ENCODE measurements at regions not wholly inside any gene's neighbourhood (a gene's known extent, or its start where the extent isn't known, plus 50 kb on each side); places are given as distances from the start of the nearest gene placed in this dataset.
"Not testable (repeated sequence)": the region's sequence is repeated elsewhere in the genome, so short reads cannot be mapped to it uniquely, and the experiment has no call there.

DNA sequence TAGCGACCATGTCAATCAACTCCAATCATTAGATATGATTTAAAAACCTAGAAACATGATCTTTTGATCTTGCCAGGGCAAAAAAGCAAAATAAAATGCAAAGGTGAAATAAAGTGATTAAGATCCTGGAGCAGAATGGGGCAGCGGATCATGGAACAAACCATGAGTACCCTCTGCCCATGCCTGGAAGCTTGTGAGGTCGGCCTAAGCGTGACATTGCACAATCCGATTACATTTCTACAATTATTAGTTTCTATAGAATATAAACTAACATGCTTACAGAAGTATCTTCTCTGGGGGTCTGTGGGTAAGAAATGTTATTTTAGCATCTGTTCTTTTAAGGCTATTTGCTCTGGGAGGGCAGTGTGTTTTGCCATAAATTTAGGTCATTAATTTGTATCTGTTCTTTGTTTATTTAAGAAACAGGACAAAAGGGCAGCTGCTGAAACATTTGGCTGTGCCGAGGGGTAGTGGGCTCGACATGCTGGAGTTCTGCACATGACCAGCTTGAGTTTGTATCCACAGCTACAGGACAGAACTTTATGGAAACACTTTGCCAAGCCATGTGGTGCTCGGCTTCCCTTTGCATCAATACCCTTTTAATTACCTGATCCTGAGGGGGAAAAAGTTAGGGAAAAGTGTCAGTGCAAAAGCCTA is 55.9 kb downstream of the ZBTB18 start:
- DNase-seq (ENCODE audit: low read depth in 2 of 2), result no peak

DNA sequence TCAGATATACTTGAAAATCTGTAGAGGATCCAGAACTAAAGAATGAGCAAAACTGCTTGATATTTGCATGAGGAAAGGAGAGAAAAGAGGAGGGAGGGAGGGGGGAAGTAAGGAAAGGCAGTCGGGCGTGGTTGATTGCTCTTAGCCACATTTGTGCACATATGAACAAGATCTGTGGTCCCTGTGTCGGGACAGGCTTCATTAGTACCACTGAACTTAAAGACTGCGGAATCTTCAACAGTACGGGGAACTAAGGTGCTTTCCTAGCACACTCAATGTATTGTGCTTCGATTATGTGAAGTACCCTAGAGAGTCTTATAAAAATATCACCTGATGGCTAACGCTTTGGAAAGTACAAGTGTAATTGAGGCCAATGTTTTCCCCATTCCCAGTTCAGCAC is 59.9 kb downstream of the ZBTB18 start:
- DNase-seq (ENCODE audit: low read depth in 2 of 2), result no peak

DNA sequence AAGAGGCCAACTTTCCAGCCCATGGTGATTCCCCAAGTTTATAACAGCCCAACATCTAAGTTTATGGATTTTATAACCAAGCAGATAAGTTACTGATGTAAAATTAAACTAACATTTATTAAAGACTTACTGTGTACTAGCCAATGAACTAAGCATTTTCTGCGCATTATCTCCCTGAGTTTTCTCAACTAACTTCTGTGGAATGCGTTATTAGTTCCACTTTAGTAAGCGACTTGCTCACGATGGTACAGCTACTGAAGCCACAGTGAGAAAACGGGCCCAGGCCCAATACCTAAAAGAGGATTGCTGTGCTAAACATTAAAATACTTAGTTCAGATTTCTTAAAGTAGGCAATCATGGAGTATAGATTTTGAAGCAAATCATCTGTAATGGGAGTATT is 61.0 kb downstream of the ZBTB18 start:
- no peak for DNase-seq (ENCODE audit: low read depth in 2 of 2)

DNA sequence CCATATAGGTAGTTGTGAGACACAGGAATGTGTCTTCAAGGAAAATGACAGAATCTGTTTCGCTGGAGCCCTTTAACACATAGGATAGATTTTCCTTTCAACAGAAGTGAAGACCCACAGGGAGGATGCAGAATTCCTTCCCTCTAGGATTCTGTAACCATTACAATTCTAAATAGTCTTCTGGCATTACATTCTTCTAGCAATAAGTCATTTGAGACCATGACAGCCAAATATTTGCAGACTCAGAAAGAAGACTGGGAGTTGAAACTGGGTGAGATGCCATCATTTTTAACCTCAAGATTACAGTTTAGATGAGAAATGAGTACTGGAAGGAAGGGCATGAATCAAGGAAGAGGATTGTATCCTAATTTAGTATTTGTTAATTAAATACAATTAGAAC is 61.6 kb downstream of the ZBTB18 start:
- no peak for DNase-seq (ENCODE audit: low read depth in 2 of 2)

DNA sequence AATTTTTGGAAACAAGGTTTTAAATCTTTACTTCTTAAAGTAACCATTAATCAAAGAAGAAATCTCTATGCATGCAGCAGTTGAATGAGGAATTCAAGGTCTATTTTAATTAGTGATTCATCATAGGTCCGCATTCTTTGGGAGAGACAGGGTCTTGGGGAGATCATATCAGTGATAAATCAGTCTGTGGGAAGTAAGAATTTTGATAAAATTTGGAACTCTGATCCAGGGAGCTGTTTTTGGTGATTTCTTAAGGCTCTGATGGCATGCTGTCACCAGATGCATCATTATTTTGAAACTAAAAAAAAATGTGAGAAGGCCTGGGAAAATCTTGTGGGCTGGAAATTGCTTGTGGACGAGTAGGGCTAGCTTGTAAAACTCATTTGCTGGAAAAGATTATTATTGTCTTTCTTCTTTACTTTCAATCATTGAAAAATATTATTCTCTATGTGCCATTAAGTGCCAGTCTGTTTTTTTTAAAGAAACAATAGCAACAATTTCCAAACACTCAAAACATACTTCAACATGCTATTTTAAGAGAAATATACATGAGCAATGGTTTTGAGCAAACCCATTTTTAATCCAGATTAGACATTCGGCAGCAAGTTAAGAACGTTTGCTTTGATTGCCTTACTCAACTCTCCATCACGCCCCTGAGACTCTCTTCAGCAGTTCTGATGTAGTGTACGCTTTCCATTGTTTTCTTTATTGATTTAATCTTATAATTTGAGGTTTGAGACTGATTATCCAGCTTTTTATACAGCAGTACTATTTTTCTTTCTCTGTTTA is 62.6 kb downstream of the ZBTB18 start:
- no peak for DNase-seq (ENCODE audit: low read depth in 2 of 2)

DNA sequence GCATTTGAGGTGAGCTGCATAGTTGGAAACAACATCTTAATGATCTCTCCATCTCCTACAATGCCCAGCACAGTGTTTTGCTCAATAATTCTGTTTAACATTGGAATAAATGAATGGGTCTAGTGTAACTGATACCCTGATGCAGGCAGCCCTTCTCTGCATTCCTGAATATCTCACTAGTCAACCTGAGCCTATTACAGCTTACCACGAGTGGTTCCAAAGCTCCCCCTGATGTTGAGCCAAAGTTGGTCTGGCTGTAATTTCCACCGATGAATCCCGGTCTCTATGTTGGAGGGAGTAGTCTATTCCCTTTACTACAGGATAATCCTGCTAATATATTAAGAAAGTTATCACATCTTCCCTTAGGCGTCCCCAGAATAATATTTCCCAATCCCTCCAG is 63.8 kb downstream of the ZBTB18 start:
- DNase-seq (ENCODE audit: low read depth in 2 of 2), result no peak

DNA sequence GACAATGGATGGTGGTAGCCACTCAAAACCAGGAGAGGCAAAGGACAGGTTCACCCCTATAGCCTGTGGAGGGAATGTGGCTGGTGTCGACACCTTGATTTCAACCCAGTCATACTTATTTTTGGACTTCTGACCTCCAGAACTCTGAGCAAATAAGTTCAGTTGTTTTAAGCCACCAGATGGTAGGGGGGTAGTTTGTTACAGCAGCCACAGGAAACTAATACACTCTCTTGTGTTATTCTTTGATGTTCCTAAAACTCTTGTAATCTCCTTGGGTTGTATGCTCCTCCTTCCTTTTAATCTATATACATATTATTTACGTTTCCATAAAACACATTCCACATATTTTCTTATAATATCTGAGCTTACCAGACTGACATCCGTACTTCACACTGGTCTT is 65.9 kb downstream of the ZBTB18 start:
- DNase-seq (ENCODE audit: low read depth in 2 of 2), result no peak

DNA sequence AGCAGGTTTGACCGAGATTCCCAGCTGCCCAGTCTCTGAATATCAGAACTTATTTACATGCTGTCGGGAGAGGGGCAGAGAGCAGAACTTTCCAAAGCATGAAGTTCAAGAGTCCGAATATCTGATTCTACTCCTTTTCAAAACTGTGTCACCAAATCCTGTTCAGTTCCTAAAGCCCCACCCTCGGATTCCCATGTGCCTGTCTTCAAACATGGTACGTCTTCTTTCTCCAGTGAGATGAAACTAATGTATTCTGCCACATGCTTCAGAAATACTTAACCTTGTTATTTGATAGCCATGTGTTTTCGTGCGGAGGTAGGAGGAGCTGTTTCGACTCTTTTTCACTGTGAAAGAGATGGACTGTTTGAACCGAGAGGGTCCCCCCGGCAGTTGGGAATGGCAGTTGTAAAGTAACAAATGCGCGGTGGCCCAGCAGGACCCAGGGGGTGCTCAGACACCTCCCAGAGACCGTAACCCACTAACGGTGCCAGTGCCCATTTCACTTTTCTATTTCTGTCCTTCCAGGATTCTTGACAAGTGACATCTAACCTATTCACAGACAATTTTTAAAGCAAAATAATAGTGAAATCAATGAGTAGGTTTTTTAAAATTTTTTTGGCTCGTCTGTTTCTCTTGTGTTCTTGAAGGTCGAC is 67.2 kb downstream of the ZBTB18 start:
- DNase-seq (ENCODE audit: low read depth in 2 of 2), result no peak

DNA sequence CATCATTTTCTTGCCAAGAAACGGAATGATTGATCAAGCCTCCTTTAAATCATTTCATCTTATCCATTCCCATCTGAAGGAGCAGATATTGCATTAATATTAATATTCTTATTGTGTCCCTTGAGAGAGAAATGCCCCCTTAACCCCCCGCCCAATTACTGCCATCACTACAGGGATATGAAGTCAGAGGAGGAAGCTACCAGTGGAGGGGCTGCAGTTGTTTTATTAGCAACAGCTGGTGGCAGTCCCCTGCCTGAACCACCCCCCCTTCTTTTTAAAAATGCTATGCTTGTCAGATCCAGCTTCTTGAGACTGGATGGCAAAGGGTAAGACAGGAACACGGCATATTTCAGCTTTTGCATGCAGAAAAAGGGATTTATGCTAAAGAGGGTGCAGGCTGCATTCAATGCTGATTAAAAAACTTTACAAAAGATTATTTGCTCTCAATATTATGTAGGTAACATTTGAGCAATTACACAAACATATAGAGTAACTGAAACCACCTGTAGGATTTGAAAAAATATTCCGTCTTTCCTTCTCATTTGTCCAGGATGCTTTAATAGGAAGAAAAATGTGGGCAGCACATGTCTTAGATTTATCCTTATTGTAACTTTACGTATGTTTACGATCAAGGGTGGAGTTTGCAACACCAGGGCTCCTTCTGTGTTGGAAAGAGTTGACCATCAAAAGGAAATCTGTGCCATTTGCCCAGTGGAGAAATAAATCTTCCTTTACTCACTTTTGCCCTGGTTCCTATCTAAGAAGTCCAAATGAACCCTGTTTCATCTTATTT is 77.7 kb downstream of the ZBTB18 start:
- no peak for DNase-seq (ENCODE audit: low read depth in 2 of 2)

DNA sequence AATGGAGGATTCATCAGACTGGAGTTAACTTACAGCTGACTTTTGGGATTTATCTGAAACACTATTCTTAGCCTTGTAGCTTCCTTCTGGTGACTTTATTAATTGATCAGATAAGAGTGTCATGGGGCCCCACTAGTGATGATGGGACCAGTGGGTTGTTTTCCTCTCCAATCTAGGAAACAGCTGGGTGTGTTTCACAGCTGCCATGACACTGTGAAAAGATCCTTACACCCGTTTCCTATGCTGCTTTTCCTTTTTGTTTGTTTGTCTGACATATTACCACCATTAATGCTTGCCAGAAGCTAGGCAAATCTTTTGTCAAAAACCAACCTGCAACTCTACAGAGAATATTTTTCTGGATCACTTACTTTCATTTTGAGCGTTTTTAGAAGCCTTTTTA is 86.2 kb downstream of the ZBTB18 start:
- no peak for DNase-seq (ENCODE audit: low read depth in 2 of 2)

DNA sequence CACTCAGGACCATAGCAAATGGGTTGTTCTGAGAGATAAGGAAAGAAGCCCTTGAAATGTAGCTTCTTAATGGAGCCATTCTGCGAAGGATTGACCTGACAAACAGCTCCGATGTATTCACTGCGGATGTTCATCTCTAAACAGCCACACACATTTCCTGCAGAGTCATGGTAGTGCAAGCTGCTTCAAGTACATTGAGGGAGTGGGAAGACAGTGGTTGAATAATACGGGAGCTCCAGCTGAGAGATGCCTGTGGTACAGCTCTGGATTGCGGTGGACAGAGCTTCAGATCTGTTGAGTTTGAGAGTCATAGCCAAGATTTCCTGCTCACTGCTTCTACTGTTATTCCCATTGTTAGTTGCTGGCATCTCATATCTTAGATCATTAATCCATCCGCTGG is 86.6 kb downstream of the ZBTB18 start:
- DNase-seq (ENCODE audit: low read depth in 2 of 2), result no peak

DNA sequence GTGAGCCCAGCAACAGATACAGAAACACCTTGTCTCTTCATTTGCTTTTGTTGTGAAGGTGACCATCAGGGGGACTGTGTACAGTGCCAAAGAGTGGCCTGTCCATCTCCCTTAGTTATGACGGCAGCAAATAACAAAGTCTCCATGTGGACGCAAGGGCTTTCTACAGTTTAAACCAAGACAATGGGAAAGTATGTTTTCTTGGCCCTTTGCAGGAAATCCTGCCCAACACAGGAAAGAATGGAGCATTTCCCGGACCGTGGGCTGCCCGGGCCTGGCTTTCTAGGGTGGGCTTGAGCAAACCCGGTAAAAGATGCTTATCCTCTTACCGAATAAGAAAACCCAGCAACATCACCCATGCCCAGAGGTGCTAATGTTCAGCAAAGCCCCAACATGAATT is 87.3 kb downstream of the ZBTB18 start:
- DNase-seq (ENCODE audit: low read depth in 2 of 2), result no peak

DNA sequence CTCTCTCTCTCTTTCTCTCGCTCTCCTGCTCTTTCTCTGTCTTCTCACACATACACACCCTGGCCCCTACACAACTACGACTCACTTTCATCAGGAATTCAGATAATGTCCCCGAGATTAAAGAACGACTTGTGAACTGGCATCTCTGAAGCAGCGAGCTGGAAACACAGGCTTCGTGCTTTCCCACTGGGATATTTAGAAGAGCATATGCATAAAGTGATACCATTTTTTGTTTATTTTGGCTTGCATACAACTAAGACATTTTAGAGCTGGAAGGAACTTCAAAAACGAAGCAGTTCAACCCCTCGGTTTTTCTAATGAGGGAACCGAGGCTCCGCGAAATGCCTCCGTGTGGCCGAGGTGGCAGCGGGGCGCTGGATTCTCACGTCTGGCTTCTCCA is 88.6 kb downstream of the ZBTB18 start:
- no peak for DNase-seq (ENCODE audit: low read depth in 2 of 2)

DNA sequence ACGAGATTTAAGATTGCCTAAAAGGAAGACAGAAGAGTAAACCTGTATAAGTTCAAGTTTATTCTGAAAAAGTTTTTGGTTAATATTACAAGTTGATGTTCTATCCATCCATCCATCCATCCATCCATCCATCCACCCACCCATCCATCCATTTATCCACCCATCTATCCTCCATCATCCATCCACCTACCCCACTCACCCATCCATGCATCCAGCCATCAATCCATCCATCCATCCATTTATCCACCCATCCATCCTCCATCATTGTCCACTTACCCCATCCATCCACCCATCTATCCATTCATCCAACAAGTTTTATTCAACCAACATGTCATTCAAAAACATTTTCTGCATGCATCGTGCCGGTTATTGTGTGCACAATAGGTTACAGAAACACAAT is 89.3 kb downstream of the ZBTB18 start:
- no peak for DNase-seq (ENCODE audit: low read depth in 2 of 2)

DNA sequence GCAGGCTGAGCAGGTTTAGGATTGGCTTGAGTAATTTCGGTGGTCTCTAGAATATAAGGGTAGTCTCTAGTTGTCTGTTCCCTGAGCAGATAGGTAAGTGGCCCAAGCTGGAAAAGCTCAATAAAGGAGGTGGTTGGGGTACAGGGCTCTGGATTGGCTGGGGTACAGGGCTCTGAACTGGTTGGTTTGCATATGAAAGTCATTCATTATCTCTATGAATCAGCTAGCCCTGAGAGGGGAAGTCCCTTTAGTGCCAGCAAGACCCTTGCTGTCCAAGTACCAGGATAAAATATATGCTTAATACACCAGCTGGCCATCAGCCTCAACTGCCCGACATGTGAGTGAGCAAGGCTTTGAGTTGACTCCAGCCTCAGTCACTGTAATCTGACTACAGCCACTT is 93.0 kb downstream of the ZBTB18 start:
- DNase-seq (ENCODE audit: low read depth in 2 of 2), result no peak

DNA sequence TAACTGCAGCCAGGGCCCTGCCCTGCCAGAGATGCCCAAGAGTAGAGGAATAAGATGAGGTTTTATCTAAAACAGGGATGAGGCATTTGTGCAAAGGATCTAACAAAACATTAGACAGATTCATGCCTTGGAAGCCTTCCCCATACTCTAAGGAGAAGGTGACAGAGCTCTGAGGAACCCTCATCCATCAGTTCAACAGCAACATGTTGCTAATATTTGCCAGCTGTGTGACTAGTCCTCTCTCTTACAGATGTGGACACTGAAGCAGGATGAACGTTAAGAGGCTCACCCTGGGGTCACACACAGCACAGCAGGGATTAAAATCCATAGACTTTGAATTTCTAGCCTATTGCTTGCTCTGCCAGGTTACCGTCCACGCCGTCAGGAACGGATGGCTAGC is 99.0 kb downstream of the ZBTB18 start:
- no peak for DNase-seq (ENCODE audit: low read depth in 2 of 2)

DNA sequence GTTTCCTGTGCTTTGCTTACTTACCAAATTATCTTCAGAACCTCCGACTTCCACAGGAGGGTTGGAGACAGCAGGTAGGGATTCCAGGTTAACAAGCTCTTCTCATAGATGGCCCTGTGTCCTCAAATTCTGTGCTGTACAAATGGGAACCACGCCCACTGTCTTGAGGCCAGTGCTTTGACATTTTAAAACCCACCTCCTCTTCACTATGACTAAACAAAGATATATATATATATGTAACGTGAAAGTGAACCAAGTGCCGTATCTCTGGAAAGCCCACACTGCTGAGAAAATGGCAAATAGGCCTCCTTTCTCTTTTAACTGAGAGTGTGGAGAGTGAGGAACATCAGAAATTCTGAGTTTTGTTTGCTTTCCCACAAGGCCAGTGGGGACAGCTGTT is 99.6 kb downstream of the ZBTB18 start:
- DNase-seq (ENCODE audit: low read depth in 2 of 2), result no peak

DNA sequence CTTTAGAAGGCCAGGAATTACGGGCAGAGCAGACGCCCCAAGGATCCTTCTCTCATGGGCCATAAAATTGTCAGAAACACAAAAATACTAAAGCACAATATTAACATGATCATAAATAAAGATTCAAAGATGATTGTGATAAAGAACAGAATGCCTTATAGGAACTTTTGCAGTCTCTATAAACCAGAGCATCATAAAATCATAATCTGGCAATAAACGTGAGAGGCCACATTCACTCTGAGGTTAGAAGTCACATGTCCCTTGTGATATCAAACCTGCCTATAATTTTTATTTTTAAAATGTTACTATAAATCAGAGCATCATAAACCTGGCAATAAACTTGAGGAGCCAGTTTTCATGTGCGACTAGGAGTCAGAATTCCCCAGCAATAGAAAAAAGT is 100.5 kb downstream of the ZBTB18 start:
- DNase-seq (ENCODE audit: low read depth in 2 of 2), result no peak

DNA sequence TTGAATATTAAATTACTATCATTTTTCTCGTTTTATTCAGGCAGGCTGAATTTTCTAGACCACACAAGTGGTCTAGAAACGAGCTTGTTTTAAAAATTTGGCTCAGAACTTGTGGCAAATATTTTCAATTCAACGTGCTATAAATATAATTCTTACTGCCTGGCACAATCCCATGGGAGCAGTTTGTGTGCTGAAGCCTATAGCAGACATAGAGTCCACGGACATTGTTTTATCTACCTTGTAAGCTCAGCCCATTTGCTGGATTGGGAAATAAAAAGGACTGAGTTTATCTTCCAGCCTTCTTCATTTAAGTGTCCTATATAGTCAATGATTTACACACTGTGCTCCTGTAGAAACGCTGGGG is 103.4 kb downstream of the ZBTB18 start:
- DNase-seq (ENCODE audit: low read depth in 2 of 2), result no peak

DNA sequence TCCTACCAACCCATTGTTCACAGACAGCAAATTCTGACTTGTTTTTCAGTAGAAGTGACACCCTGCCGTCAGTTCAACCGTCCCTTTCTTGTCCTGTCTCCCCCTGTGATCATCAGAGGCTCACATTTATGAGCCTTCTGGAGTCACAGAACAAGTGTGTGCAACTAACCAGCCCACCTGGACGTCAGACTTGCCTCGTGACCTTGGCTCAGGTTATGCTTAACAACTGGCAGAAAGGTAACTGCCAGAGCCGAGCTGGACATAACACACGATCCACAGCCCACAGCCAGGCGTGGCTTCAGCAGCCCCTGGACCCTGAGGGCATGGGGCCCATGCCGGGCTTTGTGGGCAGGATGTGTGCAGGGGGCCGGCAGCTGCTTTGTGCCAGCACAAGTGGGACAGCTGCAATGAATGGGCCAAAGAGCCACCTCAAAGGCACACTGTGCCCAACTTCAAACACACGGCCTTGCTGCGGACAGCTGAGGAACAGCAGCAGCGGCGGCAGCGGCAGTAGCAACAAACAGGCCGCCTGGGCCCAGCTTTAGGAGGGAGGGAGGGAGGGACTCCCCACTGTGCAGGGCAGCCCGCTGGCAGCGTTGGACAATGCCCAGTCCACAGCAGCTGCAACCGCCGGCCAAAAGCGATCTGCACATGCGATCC is 103.9 kb downstream of the ZBTB18 start:
- no peak for DNase-seq (ENCODE audit: low read depth in 2 of 2)

DNA sequence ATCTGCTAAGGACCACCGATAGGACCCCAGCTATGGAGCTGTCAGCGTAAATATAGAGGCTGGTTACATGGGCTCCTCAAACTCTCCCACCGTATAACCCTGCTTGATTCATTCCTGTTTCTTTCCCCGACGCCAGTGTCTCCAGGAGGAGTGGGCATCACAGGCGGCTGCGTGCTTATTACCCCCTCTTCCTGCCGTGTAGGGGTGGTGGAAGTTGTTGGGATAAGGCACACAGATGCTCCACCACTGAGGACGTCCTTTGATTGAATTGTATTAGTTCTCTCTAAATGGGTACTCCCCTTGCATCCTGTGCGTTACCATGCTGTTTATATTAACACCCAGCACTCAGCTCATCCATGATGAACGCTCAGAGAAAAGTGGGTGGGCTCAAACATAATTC is 104.6 kb downstream of the ZBTB18 start:
- no peak for DNase-seq (ENCODE audit: low read depth in 2 of 2)

DNA sequence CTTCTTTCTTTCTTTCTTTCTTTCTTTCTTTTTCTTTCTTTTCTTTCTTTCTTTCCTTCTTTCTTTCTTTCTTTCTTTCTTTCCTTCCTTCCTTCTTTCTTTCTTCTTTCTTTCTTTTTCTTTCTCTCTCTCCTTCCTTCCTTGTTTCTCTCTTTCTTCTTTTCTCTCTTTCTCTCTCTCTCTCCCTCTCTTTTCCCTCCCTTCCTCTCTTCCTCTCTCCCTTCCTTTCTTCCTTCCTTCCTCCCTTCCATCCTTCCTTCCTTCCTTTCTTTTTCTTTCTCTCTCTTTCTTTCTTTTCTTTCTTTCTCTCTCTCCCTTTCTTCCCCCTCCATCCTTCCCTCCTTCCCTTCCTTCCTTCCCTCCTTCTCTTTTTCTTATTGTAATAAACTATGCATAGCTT is 105.5 kb downstream of the ZBTB18 start:
- not testable (repeated sequence) for DNase-seq (ENCODE audit: low read depth in 2 of 2)

Measured in stimulated activated CD4-positive, alpha-beta T cell treated with anti-CD3 and anti-CD28 coated beads, Interleukin-12 subunit alpha, Interleukin-12 subunit beta, amount 100 ng/mL, for 24 hours (primary cell).